PC-3 (cell line): ENCODE measurements at regions not wholly inside any gene's neighbourhood (a gene's known extent, or its start where the extent isn't known, plus 50 kb on each side); places are given as distances from the start of the nearest gene placed in this dataset.

ENCODE experiments used
- ATAC-seq: fragments of 200-7000 bp; cut with Tn5 transposase; 2 replicates; pipeline ENCODE4 v1.9.1; 2020; ENCODE audit warnings: mild to moderate bottlenecking, moderate library complexity
- BruUV-seq: library from RNA; stranded (reverse); fragments of 400-500 nt; replicated peaks from 2 replicates; lab custom pipeline; 2021; lab: Mats Ljungman, UMichigan
- CTCF ChIA-PET: fragments of 300-600 bp; sonication (Branson Sonifier 250); formaldehyde crosslinking; loops from one replicate; lab custom pipeline; 2022; ENCODE audit warnings: antibody characterized with exemption; lab: Charles Lee
- POLR2A ChIA-PET: fragments of 300-600 bp; sonication (Branson Sonifier 250); formaldehyde crosslinking; loops from one replicate; lab custom pipeline; 2022; ENCODE audit warnings: antibody characterized with exemption; ENCODE audit not compliant: unreplicated experiment; lab: Charles Lee
- DNase-seq: peaks from one replicate; pipeline ENCODE4 v3.0.0-alpha.2; 2015
- H2AFZ ChIP-seq: fragments of 300-600 bp; sonication (generic); 2 replicates; pipeline ENCODE4 v1.6.0; 2016; ENCODE audit warnings: antibody characterized with exemption, low read length
- H3F3A ChIP-seq: fragments of 300-600 bp; sonication (generic); one replicate; pipeline ENCODE4 v1.6.0; 2017; ENCODE audit warnings: antibody characterized with exemption, low read length, control low read depth, mild to moderate bottlenecking; ENCODE audit not compliant: unreplicated experiment
- H3K27ac ChIP-seq: fragments of 300-600 bp; sonication (generic); 2 replicates; pipeline ENCODE4 v1.5.1; 2016; ENCODE audit warnings: mild to moderate bottlenecking, low read length
- H3K27me3 ChIP-seq: fragments of 300-600 bp; sonication (generic); 2 replicates; pipeline ENCODE4 v1.6.1; 2016; ENCODE audit warnings: low read length, mixed read lengths
- H3K36me3 ChIP-seq: fragments of 300-600 bp; sonication (generic); 2 replicates; pipeline ENCODE4 v1.6.1; 2016; ENCODE audit warnings: low read depth, mixed run types, low read length, mixed read lengths
- H3K4me1 ChIP-seq: fragments of 300-600 bp; sonication (generic); 2 replicates; pipeline ENCODE4 v1.5.1; 2016; ENCODE audit warnings: low read length; ENCODE audit not compliant: insufficient read depth
- H3K4me2 ChIP-seq: fragments of 300-600 bp; sonication (generic); 2 replicates; pipeline ENCODE4 v1.6.0; 2016; ENCODE audit warnings: low read length
- H3K4me3 ChIP-seq: fragments of 300-600 bp; sonication (generic); 2 replicates; pipeline ENCODE4 v1.5.1; 2016; ENCODE audit warnings: mild to moderate bottlenecking, low read length, mixed read lengths
- H3K79me2 ChIP-seq: fragments of 300-600 bp; sonication (generic); 2 replicates; pipeline ENCODE4 v1.6.1; 2017; ENCODE audit warnings: low read length, mixed read lengths
- H3K9ac ChIP-seq: fragments of 300-600 bp; sonication (generic); 2 replicates; pipeline ENCODE4 v1.6.0; 2016; ENCODE audit warnings: mild to moderate bottlenecking, low read length
- H3K9me2 ChIP-seq: fragments of 300-600 bp; sonication (generic); replicated peaks from 2 replicates; pipeline ENCODE4 v1.6.1; 2016; ENCODE audit warnings: mixed run types, low read length, mixed read lengths
- H3K9me3 ChIP-seq: fragments of 300-600 bp; sonication (generic); 2 replicates; pipeline ENCODE4 v1.6.1; 2016; ENCODE audit warnings: low read length, mixed read lengths
- H4K20me1 ChIP-seq: fragments of 300-600 bp; sonication (generic); 2 replicates; pipeline ENCODE4 v1.6.1; 2016; ENCODE audit warnings: low read length, mixed read lengths
- EZH2 ChIP-seq: fragments of 300-600 bp; sonication (generic); IDR thresholded peaks from one replicate; pipeline ENCODE4 v1.6.1; 2017; ENCODE audit warnings: antibody characterized with exemption, mild to moderate bottlenecking, low read length; ENCODE audit not compliant: unreplicated experiment
- EZH2phosphoT487 ChIP-seq: fragments of 300-600 bp; sonication (generic); IDR thresholded peaks from 2 replicates; pipeline ENCODE4 v1.6.1; 2018; ENCODE audit warnings: mild to moderate bottlenecking, antibody characterized with exemption, low read length, borderline replicate concordance
- intact Hi-C: fragments of 100-400 bp; cut with micrococcal nuclease; formaldehyde crosslinking; loops from 2 replicates; pipeline ENCODE4 v1.9.0; 2023
- TF ChIP-seq, protein P1 (sequence below): fragments of 300-600 bp; sonication (generic); conservative IDR thresholded peaks from 2 replicates; pipeline ENCODE4 v1.5.1; 2017; ENCODE audit warnings: antibody characterized with exemption, low read depth, mild to moderate bottlenecking, low read length

DNA sequence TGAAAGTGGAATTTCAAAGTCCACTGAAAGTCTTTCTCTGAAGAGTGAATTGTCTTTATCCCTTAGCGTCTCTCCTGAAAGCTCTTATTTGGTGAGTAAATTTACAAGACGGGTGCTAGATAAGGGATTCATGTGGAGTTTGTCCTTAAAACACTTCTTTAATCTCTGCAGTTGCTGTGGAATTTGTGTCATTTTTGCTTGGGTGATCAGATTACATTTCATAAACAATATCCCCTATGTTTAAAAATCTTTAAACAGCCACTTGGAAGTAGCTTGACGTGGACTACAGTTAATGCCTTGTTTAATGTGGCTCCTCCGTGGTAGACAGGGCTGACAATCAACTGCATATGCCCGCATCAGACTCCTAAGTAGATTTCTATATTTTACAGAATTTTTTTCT is 175.4 kb upstream of the ZNF217 start:
- Histone ChIP-seq H3K9me2 (no peaks in the 10 kb centered on the region), H3F3A (peaks cover 4% of the 10 kb centered on the region), H3K27me3 (no peaks in the 10 kb centered on the region), H3K9me3 (no peaks in the 10 kb centered on the region), H3K36me3 (no peaks in the 10 kb centered on the region), H3K27ac (peak overlapping the region; percentile 6), H4K20me1 (no peaks in the 10 kb centered on the region), H3K79me2 (no peaks in the 10 kb centered on the region), H2AFZ (peak overlapping the region; percentile 34; the same call in 1 of the 2 replicates), H3K4me1 (peaks cover 37% of the 10 kb centered on the region), H3K4me2 (peak overlapping the region; percentile 17), H3K9ac (0 out of 2 replicates have a peak overlapping the region, but pooled peaks have one; percentile 1), H3K4me3 (no peak overlapping the region)
- peak; percentile 41 for DNase-seq
- POLR2A ChIA-PET: interaction anchor here (0.7 kb wide), 1 partner anchor 142 kb away, joined by 5 read pairs; no protein-coding TSS in a partner anchor
- no TSS peak for BruUV-seq
- TF ChIP-seq, protein P1, sequence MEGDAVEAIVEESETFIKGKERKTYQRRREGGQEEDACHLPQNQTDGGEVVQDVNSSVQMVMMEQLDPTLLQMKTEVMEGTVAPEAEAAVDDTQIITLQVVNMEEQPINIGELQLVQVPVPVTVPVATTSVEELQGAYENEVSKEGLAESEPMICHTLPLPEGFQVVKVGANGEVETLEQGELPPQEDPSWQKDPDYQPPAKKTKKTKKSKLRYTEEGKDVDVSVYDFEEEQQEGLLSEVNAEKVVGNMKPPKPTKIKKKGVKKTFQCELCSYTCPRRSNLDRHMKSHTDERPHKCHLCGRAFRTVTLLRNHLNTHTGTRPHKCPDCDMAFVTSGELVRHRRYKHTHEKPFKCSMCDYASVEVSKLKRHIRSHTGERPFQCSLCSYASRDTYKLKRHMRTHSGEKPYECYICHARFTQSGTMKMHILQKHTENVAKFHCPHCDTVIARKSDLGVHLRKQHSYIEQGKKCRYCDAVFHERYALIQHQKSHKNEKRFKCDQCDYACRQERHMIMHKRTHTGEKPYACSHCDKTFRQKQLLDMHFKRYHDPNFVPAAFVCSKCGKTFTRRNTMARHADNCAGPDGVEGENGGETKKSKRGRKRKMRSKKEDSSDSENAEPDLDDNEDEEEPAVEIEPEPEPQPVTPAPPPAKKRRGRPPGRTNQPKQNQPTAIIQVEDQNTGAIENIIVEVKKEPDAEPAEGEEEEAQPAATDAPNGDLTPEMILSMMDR: no peak
- TF ChIP-seq EZH2phosphoT487 (no peak), EZH2 (no peak)
- CTCF ChIA-PET: no interaction called here
- no peak for ATAC-seq
- intact Hi-C loops: no loop called here

DNA sequence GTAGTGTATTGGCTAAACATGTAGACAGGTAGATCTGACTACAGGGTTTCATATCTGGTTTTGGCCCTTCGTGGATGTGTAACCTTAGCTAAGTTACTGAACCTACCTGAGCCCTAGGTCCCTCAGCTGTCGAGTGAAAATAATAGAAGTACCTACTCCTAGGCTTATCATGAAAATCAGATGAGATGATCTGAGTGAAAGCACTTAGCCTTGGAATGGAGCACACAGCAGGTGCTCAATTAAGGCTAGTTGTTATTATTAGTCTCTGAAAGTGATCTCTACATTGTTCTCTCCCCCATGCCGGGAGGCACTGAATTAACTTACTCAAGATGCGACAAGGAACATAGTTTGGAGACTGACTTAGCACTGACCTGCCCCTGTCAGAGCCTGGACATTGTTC is 174.7 kb upstream of the ZNF217 start:
- no peaks in the 10 kb centered on the region for H3K27me3 ChIP-seq
- TF ChIP-seq, protein P1: no peak
- TF ChIP-seq EZH2 (no peak), EZH2phosphoT487 (no peak)
- no peaks in the 10 kb centered on the region for H3K9me3 ChIP-seq
- ChIA-PET POLR2A (interaction anchor here (0.7 kb wide), 1 partner anchor 143 kb away, joined by 5 read pairs; no protein-coding TSS in a partner anchor), CTCF (no interaction called here)
- H2AFZ ChIP-seq: no peak overlapping the region
- no peak overlapping the region for H3K4me2 ChIP-seq
- no peaks in the 10 kb centered on the region for H3K9me2 ChIP-seq
- H3K4me3 ChIP-seq: no peak overlapping the region
- peaks cover 1% of the 10 kb centered on the region for H3F3A ChIP-seq
- H3K9ac ChIP-seq: no peak overlapping the region
- H3K79me2 ChIP-seq: no peaks in the 10 kb centered on the region
- no peak for DNase-seq
- H4K20me1 ChIP-seq: no peaks in the 10 kb centered on the region
- H3K27ac ChIP-seq: no peak overlapping the region
- H3K4me1 ChIP-seq: peaks cover 40% of the 10 kb centered on the region
- intact Hi-C loops: no loop called here
- no TSS peak for BruUV-seq
- no peak for ATAC-seq
- no peaks in the 10 kb centered on the region for H3K36me3 ChIP-seq

- Histone ChIP-seq H3K27ac (no peak overlapping the region), H3K9me3 (no peaks in the 10 kb centered on the region), H3K36me3 (no peaks in the 10 kb centered on the region), H3K9me2 (no peaks in the 10 kb centered on the region), H4K20me1 (no peaks in the 10 kb centered on the region), H3K79me2 (no peaks in the 10 kb centered on the region), H3F3A (no peaks in the 10 kb centered on the region), H2AFZ (no peak overlapping the region), H3K4me2 (no peak overlapping the region), H3K9ac (no peak overlapping the region), H3K4me3 (no peak overlapping the region), H3K27me3 (no peaks in the 10 kb centered on the region), H3K4me1 (peaks cover 30% of the 10 kb centered on the region)
- DNase-seq (no peak), ATAC-seq (no peak)
- no peak for TF ChIP-seq EZH2
- TF ChIP-seq, protein P1: no peak
- no peak for TF ChIP-seq EZH2phosphoT487
- POLR2A ChIA-PET: no interaction called here
- intact Hi-C loops: no loop called here
- CTCF ChIA-PET: no interaction called here
- BruUV-seq: no TSS peak
These were observed 173.7 kb upstream of the ZNF217 start for GRCh38 chr20:53767206-53767930.
